Ishikawa (cell line): ENCODE measurements at regions not wholly inside any gene's neighbourhood (a gene's known extent, or its start where the extent isn't known, plus 50 kb on each side); places are given as distances from the start of the nearest gene placed in this dataset.

Experiments used
- CEBPB ChIP-seq: IDR thresholded peaks from 2 replicates; pipeline ENCODE4 v1.6.1; 2012
- CREB1 ChIP-seq: IDR thresholded peaks from 2 replicates; pipeline ENCODE4 v1.6.1; 2012; ENCODE audit warnings: low read depth
- EGR1 ChIP-seq: IDR thresholded peaks from 2 replicates; pipeline ENCODE4 v1.6.1; 2012
- EP300 ChIP-seq: IDR thresholded peaks from 2 replicates; pipeline ENCODE4 v1.6.1; 2012; ENCODE audit warnings: borderline replicate concordance
- FOXM1 ChIP-seq: IDR thresholded peaks from 2 replicates; pipeline ENCODE4 v1.6.1; 2012; ENCODE audit warnings: low read depth, borderline replicate concordance
- NFIC ChIP-seq: IDR thresholded peaks from 2 replicates; pipeline ENCODE4 v1.6.1; 2012
- RAD21 ChIP-seq: IDR thresholded peaks from 2 replicates; pipeline ENCODE4 v1.6.1; 2012; ENCODE audit warnings: low read depth
- TAF1 ChIP-seq: IDR thresholded peaks from 2 replicates; pipeline ENCODE4 v1.6.1; 2012; ENCODE audit warnings: low read depth, mild to moderate bottlenecking
- TCF12 ChIP-seq: IDR thresholded peaks from 2 replicates; pipeline ENCODE4 v1.6.1; 2012; ENCODE audit warnings: low read depth
- TEAD4 ChIP-seq: IDR thresholded peaks from 2 replicates; pipeline ENCODE4 v1.6.1; 2012
- YY1 ChIP-seq: IDR thresholded peaks from 2 replicates; pipeline ENCODE4 v1.6.1; 2012; ENCODE audit warnings: low read depth
- ZBTB7A ChIP-seq: IDR thresholded peaks from 2 replicates; pipeline ENCODE4 v1.6.1; 2012; ENCODE audit warnings: low read depth
- TF ChIP-seq, protein P1 (sequence below): IDR thresholded peaks from 2 replicates; pipeline ENCODE4 v1.6.1; 2012
- TF ChIP-seq, protein P2 (sequence below): IDR thresholded peaks from 2 replicates; pipeline ENCODE4 v1.6.1; 2012
- TF ChIP-seq, protein P3 (sequence below): IDR thresholded peaks from 2 replicates; pipeline ENCODE4 v1.6.1; 2012; ENCODE audit warnings: low read depth, mild to moderate bottlenecking

DNA sequence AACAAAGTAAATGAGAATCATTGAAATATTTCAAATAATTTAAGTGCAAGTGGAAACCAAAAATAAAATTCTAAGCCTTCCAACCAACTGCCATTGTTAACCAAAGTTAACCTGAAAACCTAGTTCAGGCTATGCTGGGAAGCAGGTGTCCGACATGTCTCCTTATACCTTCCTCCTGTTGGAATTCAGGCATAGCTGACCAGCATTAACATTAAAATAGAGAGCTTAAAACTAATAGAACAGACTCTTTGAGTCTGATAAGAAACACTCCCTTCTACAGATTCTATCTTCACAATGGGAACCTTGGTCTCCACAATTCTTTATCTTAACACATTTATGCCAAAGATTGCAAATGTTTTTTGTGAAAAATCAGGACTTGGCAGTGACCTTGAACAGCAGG lies 1004.9 kb upstream of the NRXN1 start:
- TF ChIP-seq CREB1 (no peak), ZBTB7A (no peak), EP300 (no peak), TCF12 (no peak), RAD21 (no peak)
- TF ChIP-seq, protein P1, sequence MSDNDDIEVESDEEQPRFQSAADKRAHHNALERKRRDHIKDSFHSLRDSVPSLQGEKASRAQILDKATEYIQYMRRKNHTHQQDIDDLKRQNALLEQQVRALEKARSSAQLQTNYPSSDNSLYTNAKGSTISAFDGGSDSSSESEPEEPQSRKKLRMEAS = no peak
- TF ChIP-seq, protein P2, sequence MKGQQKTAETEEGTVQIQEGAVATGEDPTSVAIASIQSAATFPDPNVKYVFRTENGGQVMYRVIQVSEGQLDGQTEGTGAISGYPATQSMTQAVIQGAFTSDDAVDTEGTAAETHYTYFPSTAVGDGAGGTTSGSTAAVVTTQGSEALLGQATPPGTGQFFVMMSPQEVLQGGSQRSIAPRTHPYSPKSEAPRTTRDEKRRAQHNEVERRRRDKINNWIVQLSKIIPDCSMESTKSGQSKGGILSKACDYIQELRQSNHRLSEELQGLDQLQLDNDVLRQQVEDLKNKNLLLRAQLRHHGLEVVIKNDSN = no peak
- TF ChIP-seq, protein P3, sequence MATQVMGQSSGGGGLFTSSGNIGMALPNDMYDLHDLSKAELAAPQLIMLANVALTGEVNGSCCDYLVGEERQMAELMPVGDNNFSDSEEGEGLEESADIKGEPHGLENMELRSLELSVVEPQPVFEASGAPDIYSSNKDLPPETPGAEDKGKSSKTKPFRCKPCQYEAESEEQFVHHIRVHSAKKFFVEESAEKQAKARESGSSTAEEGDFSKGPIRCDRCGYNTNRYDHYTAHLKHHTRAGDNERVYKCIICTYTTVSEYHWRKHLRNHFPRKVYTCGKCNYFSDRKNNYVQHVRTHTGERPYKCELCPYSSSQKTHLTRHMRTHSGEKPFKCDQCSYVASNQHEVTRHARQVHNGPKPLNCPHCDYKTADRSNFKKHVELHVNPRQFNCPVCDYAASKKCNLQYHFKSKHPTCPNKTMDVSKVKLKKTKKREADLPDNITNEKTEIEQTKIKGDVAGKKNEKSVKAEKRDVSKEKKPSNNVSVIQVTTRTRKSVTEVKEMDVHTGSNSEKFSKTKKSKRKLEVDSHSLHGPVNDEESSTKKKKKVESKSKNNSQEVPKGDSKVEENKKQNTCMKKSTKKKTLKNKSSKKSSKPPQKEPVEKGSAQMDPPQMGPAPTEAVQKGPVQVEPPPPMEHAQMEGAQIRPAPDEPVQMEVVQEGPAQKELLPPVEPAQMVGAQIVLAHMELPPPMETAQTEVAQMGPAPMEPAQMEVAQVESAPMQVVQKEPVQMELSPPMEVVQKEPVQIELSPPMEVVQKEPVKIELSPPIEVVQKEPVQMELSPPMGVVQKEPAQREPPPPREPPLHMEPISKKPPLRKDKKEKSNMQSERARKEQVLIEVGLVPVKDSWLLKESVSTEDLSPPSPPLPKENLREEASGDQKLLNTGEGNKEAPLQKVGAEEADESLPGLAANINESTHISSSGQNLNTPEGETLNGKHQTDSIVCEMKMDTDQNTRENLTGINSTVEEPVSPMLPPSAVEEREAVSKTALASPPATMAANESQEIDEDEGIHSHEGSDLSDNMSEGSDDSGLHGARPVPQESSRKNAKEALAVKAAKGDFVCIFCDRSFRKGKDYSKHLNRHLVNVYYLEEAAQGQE = no peak

DNA sequence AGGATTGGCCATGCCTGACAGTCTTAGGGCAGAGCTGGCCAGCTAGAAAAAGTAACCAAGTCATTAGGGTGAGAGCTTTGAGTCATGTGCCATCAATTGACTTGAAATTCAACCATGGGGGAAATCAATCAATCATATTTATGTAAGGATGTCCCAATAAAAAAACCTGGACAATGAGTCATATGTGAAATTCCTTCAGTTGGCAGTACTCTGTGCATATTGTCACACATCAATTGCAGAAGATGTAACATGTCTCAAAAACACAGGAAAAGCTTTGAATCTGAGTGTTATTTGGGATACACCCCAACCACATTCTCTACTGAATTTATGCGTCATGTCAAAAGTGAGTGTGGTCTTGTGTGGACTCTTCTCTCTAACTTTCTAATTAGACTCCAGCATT lies 1004.1 kb upstream of the NRXN1 start:
- TF ChIP-seq CREB1 = no peak
- no peak for TF ChIP-seq ZBTB7A
- no peak for TF ChIP-seq TEAD4
- TF ChIP-seq TAF1 = no peak
- TF ChIP-seq EP300 = no peak

DNA sequence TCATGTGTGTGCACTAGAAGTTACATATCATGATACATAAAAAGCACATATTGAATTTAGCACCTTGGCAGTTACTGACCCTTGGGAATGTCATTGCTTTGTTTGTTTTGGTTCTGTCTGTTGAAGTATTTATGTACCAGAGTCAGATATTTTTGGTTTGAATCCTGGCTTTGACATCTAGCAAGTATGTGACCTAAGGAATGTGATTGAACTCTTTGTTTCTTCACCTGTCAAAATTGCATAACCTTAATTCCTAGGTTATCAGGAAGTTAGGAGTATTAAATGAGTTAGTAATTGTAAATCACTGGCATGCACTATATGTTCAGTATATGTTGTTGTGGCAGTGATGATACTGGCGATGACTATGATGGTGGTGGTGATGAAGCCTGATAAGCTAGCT lies 1003.5 kb upstream of the NRXN1 start:
- TF ChIP-seq YY1 (no peak), EP300 (no peak), TEAD4 (no peak), ZBTB7A (no peak), FOXM1 (no peak), EGR1 (no peak), CREB1 (no peak), CEBPB (no peak), NFIC (no peak)
- TF ChIP-seq, protein P1 = no peak

DNA sequence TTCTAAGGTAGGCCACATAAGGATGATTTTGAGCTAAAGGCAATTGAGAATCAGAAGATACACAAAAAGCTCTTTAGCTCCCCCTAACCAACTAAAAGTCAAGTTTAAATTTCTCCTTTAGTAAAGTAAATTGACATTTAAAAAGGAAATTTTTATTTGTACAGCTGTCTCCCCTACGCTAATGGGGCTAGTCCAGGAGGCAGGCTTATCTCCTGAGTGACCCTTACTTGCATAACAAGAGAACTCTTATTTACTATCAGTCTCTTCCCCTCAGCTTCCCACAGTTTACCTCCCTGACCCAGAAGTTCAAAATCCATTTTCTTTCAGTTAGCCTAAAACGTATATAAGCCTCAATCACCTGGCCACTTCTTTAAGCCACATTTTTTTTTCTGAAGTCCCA lies 1002.8 kb upstream of the NRXN1 start:
- TF ChIP-seq RAD21 = peak; percentile 9; the same call in 1 of the 2 replicates
- TF ChIP-seq CREB1 = no peak

DNA sequence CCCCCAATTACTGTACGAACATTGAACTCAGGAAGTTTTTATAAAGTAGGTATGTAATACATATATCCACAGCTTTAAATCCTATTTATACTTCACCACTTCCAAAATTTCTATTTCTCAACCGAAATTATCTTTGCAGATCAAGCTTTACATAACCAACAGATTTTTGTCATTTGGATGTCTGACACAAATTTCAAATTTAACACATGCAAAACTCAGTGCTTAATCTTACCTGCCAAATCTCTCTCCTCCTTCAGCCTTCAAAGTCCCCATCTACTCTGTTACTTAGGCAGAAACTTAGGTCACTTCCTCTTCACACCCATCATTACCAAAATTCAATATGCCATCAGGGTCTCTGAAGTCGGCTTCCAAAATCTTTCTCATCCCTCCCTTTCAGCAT lies 990.1 kb upstream of the NRXN1 start:
- TF ChIP-seq TAF1 = no peak
- no peak for TF ChIP-seq YY1
- TF ChIP-seq CREB1 = no peak
- no peak for TF ChIP-seq TEAD4
- TF ChIP-seq, protein P2 = no peak
- no peak for TF ChIP-seq TCF12
- TF ChIP-seq, protein P3 = no peak
- no peak for TF ChIP-seq FOXM1
- TF ChIP-seq EP300 = no peak
- TF ChIP-seq NFIC = no peak
- no peak for TF ChIP-seq ZBTB7A
- no peak for TF ChIP-seq RAD21

DNA sequence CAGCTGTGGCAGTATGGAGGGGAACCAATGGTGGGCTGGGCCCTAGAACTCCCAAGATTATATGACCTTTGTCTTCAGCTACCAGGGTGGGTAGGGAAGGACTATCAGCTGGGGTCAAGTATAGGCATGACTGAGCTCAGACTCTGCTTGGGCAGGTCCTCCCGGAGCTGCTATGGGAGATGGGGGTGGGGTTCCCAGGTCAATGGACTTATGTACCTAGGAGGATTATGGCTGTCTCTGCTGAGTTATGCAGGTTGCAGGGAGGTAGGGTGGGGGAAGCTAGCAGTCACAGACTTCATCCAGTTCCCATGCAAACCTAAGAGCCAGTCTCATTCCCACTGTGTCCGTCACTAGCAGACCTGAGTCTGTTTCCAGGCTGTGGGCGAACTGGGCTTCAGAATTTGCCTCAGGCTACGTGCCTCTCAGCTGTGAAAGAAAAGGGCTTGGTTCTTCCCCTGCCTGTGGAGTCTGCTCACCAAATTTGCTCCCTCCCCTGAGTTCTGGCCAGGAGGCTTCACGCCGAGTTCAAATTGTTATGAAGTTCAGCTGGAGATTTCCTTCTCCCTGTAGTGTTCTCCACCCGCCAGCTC lies 985.8 kb upstream of the NRXN1 start:
- TF ChIP-seq RAD21 (no peak), CEBPB (no peak), NFIC (no peak), EGR1 (no peak), TAF1 (no peak), FOXM1 (no peak), EP300 (no peak), ZBTB7A (no peak), YY1 (no peak), CREB1 (no peak), TCF12 (no peak), TEAD4 (no peak)
- TF ChIP-seq, protein P2 = no peak
- TF ChIP-seq, protein P3 = no peak
- TF ChIP-seq, protein P1 = no peak
